HFF-Myc (cell line): ENCODE measurements at regions not wholly inside any gene's neighbourhood (a gene's known extent, or its start where the extent isn't known, plus 50 kb on each side); places are given as distances from the start of the nearest gene placed in this dataset.

Experiments used
- DNase-seq: peaks from one replicate; pipeline ENCODE4 v3.0.0-alpha.2; 2011; ENCODE audit warnings: low read depth; ENCODE audit errors: extremely low read depth
- H3K4me3 ChIP-seq: replicated peaks from 2 replicates; pipeline ENCODE4 v1.5.1; 2011; ENCODE audit warnings: low read depth, mild to moderate bottlenecking, control low read depth, low read length
- TF ChIP-seq, protein P1 (sequence below): IDR thresholded peaks from 2 replicates; pipeline ENCODE4 v1.5.1; 2012; ENCODE audit warnings: mild to moderate bottlenecking, low read depth, low read length, control low read depth; ENCODE audit errors: missing control alignments

DNA sequence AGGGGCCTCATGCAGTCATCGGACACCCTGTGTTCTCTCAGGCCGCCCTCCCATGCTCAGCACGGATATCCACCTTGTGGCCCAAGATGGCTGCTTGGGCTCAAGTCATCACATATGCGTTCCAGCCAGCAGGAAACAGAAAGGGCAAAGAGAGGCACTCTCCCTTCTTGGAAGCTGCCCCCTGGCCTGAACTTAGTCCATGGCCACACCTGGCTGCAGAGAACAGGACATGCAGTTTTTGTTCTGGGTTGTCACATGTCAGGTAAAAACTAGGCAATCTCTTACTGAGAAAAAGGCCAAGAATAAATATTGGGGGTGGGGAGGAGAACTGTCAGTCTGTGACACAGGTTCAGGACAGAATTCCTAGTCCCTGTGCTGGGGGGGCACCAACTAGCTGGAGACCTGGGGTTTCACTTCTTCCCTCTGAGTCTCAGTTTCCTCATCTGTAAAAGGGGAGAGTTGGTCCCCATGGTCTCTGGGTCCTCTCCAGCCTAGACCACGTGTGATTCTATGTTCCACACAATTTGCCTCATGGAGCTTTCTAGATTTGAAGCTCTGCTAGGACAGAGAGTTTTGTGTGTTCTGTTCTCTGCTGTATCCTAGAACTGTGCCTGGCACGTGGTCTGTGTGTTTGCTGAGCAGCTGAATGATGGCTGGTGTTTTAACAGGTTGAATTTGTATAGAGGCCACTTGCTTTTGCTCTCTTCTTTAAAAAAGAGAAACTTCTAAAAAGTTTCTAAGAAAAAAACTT lies 107.2 kb upstream of the ANO1 start:
- TF ChIP-seq, protein P1, sequence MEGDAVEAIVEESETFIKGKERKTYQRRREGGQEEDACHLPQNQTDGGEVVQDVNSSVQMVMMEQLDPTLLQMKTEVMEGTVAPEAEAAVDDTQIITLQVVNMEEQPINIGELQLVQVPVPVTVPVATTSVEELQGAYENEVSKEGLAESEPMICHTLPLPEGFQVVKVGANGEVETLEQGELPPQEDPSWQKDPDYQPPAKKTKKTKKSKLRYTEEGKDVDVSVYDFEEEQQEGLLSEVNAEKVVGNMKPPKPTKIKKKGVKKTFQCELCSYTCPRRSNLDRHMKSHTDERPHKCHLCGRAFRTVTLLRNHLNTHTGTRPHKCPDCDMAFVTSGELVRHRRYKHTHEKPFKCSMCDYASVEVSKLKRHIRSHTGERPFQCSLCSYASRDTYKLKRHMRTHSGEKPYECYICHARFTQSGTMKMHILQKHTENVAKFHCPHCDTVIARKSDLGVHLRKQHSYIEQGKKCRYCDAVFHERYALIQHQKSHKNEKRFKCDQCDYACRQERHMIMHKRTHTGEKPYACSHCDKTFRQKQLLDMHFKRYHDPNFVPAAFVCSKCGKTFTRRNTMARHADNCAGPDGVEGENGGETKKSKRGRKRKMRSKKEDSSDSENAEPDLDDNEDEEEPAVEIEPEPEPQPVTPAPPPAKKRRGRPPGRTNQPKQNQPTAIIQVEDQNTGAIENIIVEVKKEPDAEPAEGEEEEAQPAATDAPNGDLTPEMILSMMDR = no peak
- no peak for DNase-seq
- no peak overlapping the region for H3K4me3 ChIP-seq

DNA sequence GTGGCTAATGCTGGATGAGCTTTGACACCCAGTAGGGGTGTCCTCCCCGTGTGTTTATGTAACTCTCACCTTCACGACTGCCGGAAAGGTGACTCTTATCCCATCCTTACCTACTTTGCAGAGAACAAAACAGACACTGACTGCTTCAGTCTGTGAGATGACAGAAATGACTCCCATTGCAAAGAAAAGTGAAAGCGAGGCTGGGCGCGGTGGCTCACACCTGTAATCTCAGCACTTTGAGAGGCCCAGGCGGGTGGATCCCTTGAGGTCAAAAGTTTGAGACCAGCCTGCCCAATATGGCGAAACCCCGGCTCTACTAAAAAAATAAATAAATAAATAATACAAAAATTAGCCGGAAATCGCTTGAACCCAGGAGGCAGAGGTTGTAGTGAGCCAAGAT lies 106.4 kb upstream of the ANO1 start:
- TF ChIP-seq, protein P1 = no peak
- no peak overlapping the region for H3K4me3 ChIP-seq

DNA sequence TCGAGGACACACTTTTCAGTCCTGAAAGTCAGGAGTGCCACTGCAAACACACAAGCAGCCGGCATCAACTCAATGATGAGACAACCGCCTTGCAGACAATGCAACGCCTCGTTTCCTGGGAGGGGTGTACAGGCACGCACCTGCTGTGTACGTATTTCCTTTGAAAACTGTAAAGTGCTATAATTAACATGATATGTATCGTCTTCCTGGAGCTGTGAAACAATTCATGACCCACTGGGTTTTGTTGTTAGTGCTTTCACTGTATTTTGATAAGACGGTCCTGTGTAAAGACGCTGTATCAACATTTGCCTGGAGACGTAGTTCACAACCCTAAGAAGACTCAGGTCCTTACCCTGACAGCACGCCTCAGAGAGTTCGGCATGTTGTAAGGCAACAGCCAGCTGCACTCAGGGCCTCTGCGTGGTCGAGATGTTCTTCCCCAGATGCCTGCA lies 105.7 kb upstream of the ANO1 start:
- H3K4me3 ChIP-seq = no peak overlapping the region
- no peak for DNase-seq
- TF ChIP-seq, protein P1 = no peak

More for the DNA sequence above, 106.4 kb upstream of the ANO1 start:
- DNase-seq = no peak

DNA sequence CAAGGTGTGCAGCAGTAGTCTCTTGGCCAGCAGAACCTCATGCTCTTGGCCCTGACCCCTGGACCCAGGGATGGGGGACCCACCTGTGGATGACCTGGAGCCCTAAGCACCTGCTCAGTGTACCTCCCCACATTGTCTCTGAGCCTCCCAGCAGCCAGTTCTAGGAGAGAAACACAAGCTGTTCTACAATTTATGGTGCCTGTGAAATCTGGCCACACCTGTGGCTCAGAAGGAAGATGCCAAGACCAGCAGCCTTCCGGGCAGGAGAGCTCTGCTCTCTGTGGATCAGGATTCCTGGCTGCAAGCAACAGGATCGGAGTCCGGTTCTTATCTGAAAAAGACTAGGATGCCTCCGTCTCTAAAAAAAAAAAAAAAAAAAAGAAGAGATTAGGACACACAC lies 103.6 kb upstream of the ANO1 start:
- DNase-seq = no peak
- TF ChIP-seq, protein P1 = no peak
- H3K4me3 ChIP-seq = no peak overlapping the region

DNA sequence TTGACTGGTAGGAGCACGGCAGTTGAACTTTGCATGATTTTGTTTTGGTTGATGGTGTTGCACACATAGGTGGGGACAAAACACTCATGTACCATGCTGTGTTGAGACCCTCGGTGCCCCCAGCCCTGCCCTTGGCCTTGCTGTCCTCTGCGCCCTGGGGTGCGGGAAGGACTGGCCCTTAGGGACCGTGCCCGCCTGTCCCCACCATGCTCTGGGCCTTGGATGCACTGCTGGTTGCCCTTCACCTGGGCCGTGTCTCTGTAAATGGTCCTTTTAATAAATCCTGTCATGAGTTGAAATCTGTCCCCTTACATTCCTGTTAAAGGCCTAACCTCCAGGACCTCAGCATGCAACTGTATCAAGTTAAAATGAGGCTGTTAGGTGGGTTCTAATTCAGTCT lies 102.3 kb upstream of the ANO1 start:
- TF ChIP-seq, protein P1 = no peak
- no peak overlapping the region for H3K4me3 ChIP-seq
- DNase-seq = no peak

DNA sequence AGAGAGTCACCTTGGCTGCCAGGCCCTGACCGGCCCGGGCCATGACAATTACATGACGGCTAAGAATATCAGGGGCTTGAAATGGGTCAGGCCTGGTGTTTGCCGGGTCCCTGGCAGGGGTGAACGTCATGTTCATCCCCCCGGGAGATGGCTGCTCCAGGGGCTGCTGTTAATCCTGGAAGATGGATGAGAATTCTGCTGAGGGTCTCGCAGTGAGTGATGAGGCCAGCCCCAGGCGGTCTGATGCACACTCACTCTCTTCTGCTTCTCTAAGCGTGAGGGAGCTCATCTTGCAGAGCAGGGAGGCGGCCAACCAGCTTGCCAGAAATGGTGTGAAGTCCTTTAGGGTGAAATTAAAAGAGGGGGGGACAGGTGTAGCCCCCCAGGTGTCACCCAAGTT lies 101.3 kb upstream of the ANO1 start:
- H3K4me3 ChIP-seq = no peak overlapping the region
- TF ChIP-seq, protein P1 = no peak
- DNase-seq = no peak

DNA sequence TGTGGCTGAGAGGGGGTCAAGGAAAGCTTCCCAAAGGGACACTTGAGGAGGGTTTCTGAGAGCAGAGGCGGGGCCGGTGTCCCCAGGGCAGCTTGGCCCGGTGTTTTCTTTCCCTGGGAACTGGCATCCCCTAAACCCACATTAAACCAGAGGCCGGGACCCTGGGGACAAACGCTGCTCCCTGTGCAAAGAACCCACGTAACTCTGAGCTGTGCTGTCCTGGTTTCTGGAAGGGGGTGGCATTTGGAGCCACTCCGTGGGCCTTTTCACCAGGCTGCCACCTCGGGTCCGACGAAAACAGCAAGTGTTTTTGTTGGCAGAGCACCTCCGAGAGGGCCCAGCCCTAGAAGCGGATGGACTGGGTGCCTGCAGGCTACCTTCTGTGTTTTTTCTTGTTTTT lies 100.2 kb upstream of the ANO1 start:
- TF ChIP-seq, protein P1 = no peak
- H3K4me3 ChIP-seq = no peak overlapping the region
- DNase-seq = no peak
